ENCODE measurements at regions not wholly inside any gene's neighbourhood (a gene's known extent, or its start where the extent isn't known, plus 50 kb on each side); places are given as distances from the start of the nearest gene placed in this dataset.
A peak's percentile ranks its signal among the peaks of the same experiment; 100 is the strongest.

- TF ChIP-seq CTCF (IDR thresholded peaks at IDR 0.05; ENCODE audit: insufficient read depth, low read depth, low read length): no peak
- no peak overlapping the region for H3K4me3 ChIP-seq (ENCODE audit: low read depth, low read length)
- no peak for DNase-seq (ENCODE audit: low read depth)
Observed at GRCh38 chr18:70413455-70413854, 124.6 kb downstream of the SOCS6 start.

GRCh38 chr18:70411876-70412435, 123.1 kb downstream of the SOCS6 start:
- DNase-seq (ENCODE audit: low read depth): peak; percentile 97
- TF ChIP-seq CTCF (IDR thresholded peaks at IDR 0.05; ENCODE audit: insufficient read depth, low read depth, low read length): no peak
- H3K4me3 ChIP-seq (ENCODE audit: low read depth, low read length): no peak overlapping the region

GRCh38 chr18:70411307-70411706, 122.5 kb downstream of the SOCS6 start:
- TF ChIP-seq CTCF (IDR thresholded peaks at IDR 0.05; ENCODE audit: insufficient read depth, low read depth, low read length): no peak

GRCh38 chr18:70405052-70405451, 116.2 kb downstream of the SOCS6 start:
- no peak for TF ChIP-seq CTCF (IDR thresholded peaks at IDR 0.05; ENCODE audit: insufficient read depth, low read depth, low read length)
- H3K4me3 ChIP-seq (ENCODE audit: low read depth, low read length): no peak overlapping the region
- DNase-seq (ENCODE audit: low read depth): no peak

More at GRCh38 chr18:70411307-70411706, 122.5 kb downstream of the SOCS6 start:
- DNase-seq (ENCODE audit: low read depth): no peak
- no peak overlapping the region for H3K4me3 ChIP-seq (ENCODE audit: low read depth, low read length)

- no peak overlapping the region for H3K4me3 ChIP-seq (ENCODE audit: low read depth, low read length)
- DNase-seq (ENCODE audit: low read depth): no peak
- no peak for TF ChIP-seq CTCF (IDR thresholded peaks at IDR 0.05; ENCODE audit: insufficient read depth, low read depth, low read length)
Observed at GRCh38 chr18:70400476-70400875, 111.6 kb downstream of the SOCS6 start.

GRCh38 chr18:70398076-70398475, 109.2 kb downstream of the SOCS6 start:
- no peak for DNase-seq (ENCODE audit: low read depth)
- no peak for TF ChIP-seq CTCF (IDR thresholded peaks at IDR 0.05; ENCODE audit: insufficient read depth, low read depth, low read length)
- no peak overlapping the region for H3K4me3 ChIP-seq (ENCODE audit: low read depth, low read length)

All from fibroblast of villous mesenchyme (primary cell).